DMS53 treated with DMSO at 0.1 percent for 48 hours (cell line): ENCODE measurements at regions not wholly inside any gene's neighbourhood (a gene's known extent, or its start where the extent isn't known, plus 50 kb on each side); places are given as distances from the start of the nearest gene placed in this dataset.

Source experiments
- DNase-seq: peaks from one replicate; lab custom pipeline; 2025; ENCODE audit not compliant: unreplicated experiment; lab: John Stamatoyannopoulos, UW

DNA sequence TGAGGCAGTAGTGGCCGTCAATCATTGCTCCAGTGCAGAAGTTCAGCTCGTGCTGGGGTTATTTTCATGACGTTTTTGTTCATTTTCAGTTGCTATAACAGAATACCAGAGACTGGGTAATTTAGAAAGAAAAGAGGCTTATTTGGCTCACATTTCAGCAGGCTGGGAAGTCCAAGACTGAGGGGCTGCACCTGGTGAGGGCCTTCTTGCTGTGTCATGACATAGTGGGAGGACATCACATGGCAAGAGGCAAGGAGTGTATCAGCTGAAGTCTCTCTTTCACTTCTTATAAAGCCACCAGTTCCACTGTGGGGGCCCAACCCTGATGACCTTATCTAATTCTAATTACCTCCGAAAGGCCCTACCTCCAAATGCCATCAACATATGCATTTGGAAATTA lies 58.0 kb upstream of the DPP10 start:
- no peak for DNase-seq

DNA sequence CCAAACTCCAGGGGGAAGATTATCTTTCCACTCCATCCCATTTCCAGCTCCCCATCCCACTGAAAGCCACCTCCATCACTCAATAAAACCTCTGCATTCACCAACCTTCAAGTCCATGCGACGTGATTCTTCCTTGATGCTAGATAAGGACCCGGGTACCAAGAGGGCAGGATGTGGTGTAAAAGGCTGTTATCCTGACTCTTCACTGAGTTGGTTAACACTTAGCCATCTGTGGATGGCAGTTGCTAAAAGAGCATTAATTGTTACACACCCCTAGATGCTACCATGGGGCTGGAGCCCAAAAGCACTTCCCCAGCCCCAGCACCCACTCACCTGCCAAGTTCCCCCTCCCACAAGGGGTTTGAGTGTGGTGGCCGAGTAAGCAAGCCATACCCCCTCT lies 53.4 kb upstream of the DPP10 start:
- DNase-seq, result no peak
